ENCODE measurements at regions not wholly inside any gene's neighbourhood (a gene's known extent, or its start where the extent isn't known, plus 50 kb on each side); places are given as distances from the start of the nearest gene placed in this dataset.

DNA sequence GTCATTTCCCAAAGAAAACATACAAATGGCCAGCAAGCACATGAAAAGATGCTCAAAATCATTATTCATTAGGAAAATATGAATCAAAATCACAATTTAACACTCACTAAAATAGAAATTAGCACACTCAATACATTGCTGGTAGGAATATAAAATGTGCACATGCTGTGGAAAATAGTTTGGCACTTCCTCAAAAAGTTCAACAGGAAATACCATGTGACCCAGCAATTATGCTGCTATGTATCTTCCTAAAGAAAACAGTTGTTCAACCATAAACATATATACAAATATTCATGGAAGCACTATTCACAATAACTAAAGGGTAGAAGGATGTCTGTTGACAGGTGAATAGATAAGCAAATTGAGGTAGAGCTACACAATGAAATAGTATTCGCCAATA is 187.3 kb upstream of the SOX6 start:
- intact Hi-C loops (cut with DNase I), result no loop called here
- DNase-seq, result no peak
- no peaks in the 10 kb centered on the region for H3K36me3 ChIP-seq
- H3K27me3 ChIP-seq (ENCODE audit: low read depth), result no peaks in the 10 kb centered on the region
- peaks cover 5% of the 10 kb centered on the region for H3K9me3 ChIP-seq
- TF ChIP-seq CTCF (IDR thresholded peaks at IDR 0.05), result no peak
- no peak overlapping the region for H3K4me3 ChIP-seq
- no peaks in the 10 kb centered on the region for H3K4me1 ChIP-seq
- ATAC-seq, result no peak
- H3K27ac ChIP-seq, result no peak overlapping the region

GRCh38 chr11:16542353-16542752 is 186.0 kb upstream of the SOX6 start:
- Histone ChIP-seq H3K27me3 (ENCODE audit: low read depth) (no peaks in the 10 kb centered on the region), H3K9me3 (peaks cover 5% of the 10 kb centered on the region), H3K27ac (no peak overlapping the region), H3K4me1 (no peaks in the 10 kb centered on the region), H3K4me3 (no peak overlapping the region), H3K36me3 (no peaks in the 10 kb centered on the region)
- intact Hi-C loops (cut with DNase I), result no loop called here
- DNase-seq, result no peak
- TF ChIP-seq CTCF (IDR thresholded peaks at IDR 0.05), result no peak
- no peak for ATAC-seq

GRCh38 chr11:16536513-16536912 is 180.2 kb upstream of the SOX6 start:
- H3K27me3 ChIP-seq (ENCODE audit: low read depth), result no peaks in the 10 kb centered on the region
- no peak overlapping the region for H3K4me3 ChIP-seq
- H3K27ac ChIP-seq, result no peak overlapping the region
- TF ChIP-seq CTCF (IDR thresholded peaks at IDR 0.05), result no peak
- DNase-seq (no peak), ATAC-seq (no peak)
- no peaks in the 10 kb centered on the region for H3K36me3 ChIP-seq
- intact Hi-C loops (cut with DNase I), result no loop called here
- no peaks in the 10 kb centered on the region for H3K4me1 ChIP-seq
- H3K9me3 ChIP-seq, result peaks cover 5% of the 10 kb centered on the region

DNA sequence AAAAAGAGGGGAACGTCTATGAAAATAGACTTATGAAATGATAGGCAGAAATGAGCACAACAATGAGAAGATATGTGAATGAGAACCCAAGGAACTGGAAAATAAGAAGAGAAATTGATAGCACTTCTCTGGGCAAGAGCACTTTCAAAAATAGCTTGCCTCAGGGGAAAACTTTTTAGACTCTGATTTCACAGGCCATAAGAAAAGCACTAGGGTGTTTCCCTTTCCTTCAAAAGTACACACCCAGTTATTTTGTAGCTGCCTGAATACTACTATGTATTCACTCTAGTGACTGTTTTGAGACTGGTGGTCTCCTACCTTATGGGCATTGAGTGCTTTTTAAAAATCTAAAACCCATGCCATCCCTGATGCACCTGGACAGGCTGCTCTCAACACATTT is 172.3 kb upstream of the SOX6 start:
- H3K4me3 ChIP-seq, result no peak overlapping the region
- H3K9me3 ChIP-seq, result no peaks in the 10 kb centered on the region
- DNase-seq (no peak), ATAC-seq (no peak)
- H3K36me3 ChIP-seq, result no peaks in the 10 kb centered on the region
- TF ChIP-seq CTCF (IDR thresholded peaks at IDR 0.05), result no peak
- no peak overlapping the region for H3K27ac ChIP-seq
- intact Hi-C loops (cut with DNase I), result no loop called here
- H3K27me3 ChIP-seq (ENCODE audit: low read depth), result no peaks in the 10 kb centered on the region
- H3K4me1 ChIP-seq, result no peaks in the 10 kb centered on the region

GRCh38 chr11:16527525-16528246 is 171.3 kb upstream of the SOX6 start:
- ATAC-seq, result no peak
- no peaks in the 10 kb centered on the region for H3K27me3 ChIP-seq (ENCODE audit: low read depth)
- no peak for TF ChIP-seq CTCF (IDR thresholded peaks at IDR 0.05)
- H3K36me3 ChIP-seq, result no peaks in the 10 kb centered on the region
- intact Hi-C loops (cut with DNase I), result no loop called here
- no peak overlapping the region for H3K4me3 ChIP-seq
- no peaks in the 10 kb centered on the region for H3K9me3 ChIP-seq
- no peak for DNase-seq
- H3K27ac ChIP-seq, result no peak overlapping the region
- H3K4me1 ChIP-seq, result no peaks in the 10 kb centered on the region

Measured in lower lobe of right lung (tissue), 2 donors.